Subcutaneous abdominal adipose tissue (tissue), 5 donors: ENCODE measurements at regions not wholly inside any gene's neighbourhood (a gene's known extent, or its start where the extent isn't known, plus 50 kb on each side); places are given as distances from the start of the nearest gene placed in this dataset.

Source experiments
- H3K27ac ChIP-seq: one replicate; pipeline ENCODE4 v1.7.0; 2013; ENCODE audit warnings: low read depth, mild to moderate bottlenecking, inconsistent platforms, low read length, moderate library complexity
- H3K27me3 ChIP-seq, 5 donors: one replicate each; pipeline ENCODE4 v1.7.0; 2013; ENCODE audit warnings: low read length in 5 of 5, inconsistent platforms in 1 of 5; ENCODE audit not compliant: control insufficient read depth in 5 of 5, insufficient read depth in 4 of 5
- H3K36me3 ChIP-seq, 5 donors: one replicate each; pipeline ENCODE4 v1.7.0; 2013; ENCODE audit warnings: low read length in 5 of 5; ENCODE audit not compliant: control insufficient read depth in 5 of 5, insufficient read depth in 5 of 5
- H3K4me1 ChIP-seq, 5 donors: one replicate each; pipeline ENCODE4 v1.7.0; 2013; ENCODE audit warnings: low read length in 5 of 5, mild to moderate bottlenecking in 3 of 5, moderate library complexity in 1 of 5; ENCODE audit not compliant: control insufficient read depth in 5 of 5, insufficient read depth in 5 of 5
- H3K4me3 ChIP-seq, 5 donors: one replicate each; pipeline ENCODE4 v1.7.0; 2013; ENCODE audit warnings: low read length in 5 of 5, low read depth in 1 of 5
- H3K9ac ChIP-seq, 5 donors: one replicate each; pipeline ENCODE4 v1.7.0; 2013; ENCODE audit warnings: low read length in 5 of 5, mild to moderate bottlenecking in 4 of 5, moderate library complexity in 3 of 5
- H3K9me3 ChIP-seq, 5 donors: one replicate each; pipeline ENCODE4 v1.7.0; 2013; ENCODE audit warnings: low read length in 5 of 5; ENCODE audit not compliant: control insufficient read depth in 5 of 5
- donor health status: healthy.
- donor health status: healthy.
- donor health status: healthy.
- donor health status: healthy.
- donor health status: healthy.

GRCh38 chr13:58134012-58134411 is 502.5 kb downstream of the PCDH17 start:
- no peak overlapping the region for H3K9ac ChIP-seq
- H3K4me3 ChIP-seq: no peak overlapping the region
- H3K27ac ChIP-seq: no peak overlapping the region
- no peaks in the 10 kb centered on the region for H3K36me3 ChIP-seq
- H3K27me3 ChIP-seq: no peaks in the 10 kb centered on the region
- H3K9me3 ChIP-seq: peaks cover 0 to 16% (median 11%) of the 10 kb centered on the region in 5 donors
- no peaks in the 10 kb centered on the region for H3K4me1 ChIP-seq

DNA sequence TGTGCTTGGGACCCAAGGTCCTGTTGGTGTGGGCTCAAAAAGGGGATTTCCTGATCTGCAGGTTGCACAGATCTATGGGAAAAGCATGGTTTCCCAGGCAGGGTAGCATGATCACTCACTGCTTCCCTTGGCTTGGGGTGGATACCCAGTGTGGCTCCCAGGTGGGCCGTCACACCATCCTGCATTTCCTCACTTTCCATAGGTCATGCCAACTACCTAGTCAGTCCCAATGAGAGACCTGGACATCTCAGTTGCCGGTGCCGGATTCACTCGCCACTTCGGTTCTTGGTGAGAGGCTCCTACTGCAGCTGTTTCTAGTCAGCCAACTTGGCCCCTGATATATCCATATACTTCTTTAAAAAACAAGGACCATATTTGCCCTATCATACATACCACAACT is 503.0 kb downstream of the PCDH17 start:
- H3K27ac ChIP-seq: no peak overlapping the region
- no peaks in the 10 kb centered on the region for H3K4me1 ChIP-seq

DNA sequence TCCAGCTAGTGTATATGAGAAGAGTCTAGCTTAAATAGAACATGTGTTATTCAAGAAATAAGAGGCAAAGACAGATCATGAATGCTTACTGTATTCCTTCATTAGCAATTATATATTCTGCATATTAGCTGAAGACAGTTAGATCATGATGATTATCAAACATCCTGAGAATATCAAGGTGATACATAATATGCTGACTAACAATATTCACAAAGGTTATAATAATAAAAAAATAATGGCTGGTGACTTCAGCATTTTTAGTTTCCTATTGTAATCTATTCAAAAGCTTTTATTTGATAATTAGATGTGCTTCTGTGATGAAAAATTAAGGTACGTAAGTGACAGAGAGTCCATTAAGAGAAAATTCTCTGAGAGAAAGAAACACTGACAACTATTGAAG is 511.4 kb downstream of the PCDH17 start:
- no peaks in the 10 kb centered on the region for H3K27me3 ChIP-seq
- H3K27ac ChIP-seq: no peak overlapping the region
- H3K4me1 ChIP-seq: no peaks in the 10 kb centered on the region
- no peak overlapping the region for H3K9ac ChIP-seq
- H3K36me3 ChIP-seq: no peaks in the 10 kb centered on the region
- H3K9me3 ChIP-seq: peaks cover 0 to 3% (median 0%) of the 10 kb centered on the region in 5 donors
- no peak overlapping the region for H3K4me3 ChIP-seq

More for the DNA sequence above, 503.0 kb downstream of the PCDH17 start:
- Histone ChIP-seq H3K27me3 (no peaks in the 10 kb centered on the region), H3K9ac (no peak overlapping the region), H3K4me3 (no peak overlapping the region), H3K9me3 (peaks cover 0 to 16% (median 11%) of the 10 kb centered on the region in 5 donors), H3K36me3 (no peaks in the 10 kb centered on the region)

GRCh38 chr13:58144616-58145015 is 513.1 kb downstream of the PCDH17 start:
- Histone ChIP-seq H3K9me3 (peaks cover 0 to 3% (median 0%) of the 10 kb centered on the region in 5 donors), H3K27me3 (no peaks in the 10 kb centered on the region), H3K9ac (no peak overlapping the region), H3K4me3 (no peak overlapping the region), H3K27ac (no peak overlapping the region), H3K4me1 (no peaks in the 10 kb centered on the region), H3K36me3 (no peaks in the 10 kb centered on the region)

DNA sequence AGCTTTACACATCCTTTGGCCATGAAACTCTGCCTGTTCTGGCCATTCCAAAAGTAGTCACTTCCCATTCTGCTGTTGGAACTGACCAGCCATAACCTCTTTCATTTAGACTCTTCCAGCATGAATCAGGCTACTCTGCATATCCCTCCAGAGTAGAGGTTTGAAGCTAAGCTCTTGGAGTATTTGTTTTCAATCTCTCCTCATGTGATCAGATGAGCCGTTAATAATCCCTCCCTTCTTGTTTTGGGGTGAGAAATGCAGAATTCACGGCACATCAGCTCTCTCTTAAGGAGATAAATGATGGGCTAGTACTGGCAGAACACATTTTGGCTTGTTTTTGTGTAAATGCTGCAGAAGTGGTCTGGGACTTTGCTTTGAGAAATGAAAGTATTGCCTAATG is 519.9 kb downstream of the PCDH17 start:
- H3K27ac ChIP-seq: no peak overlapping the region
- no peaks in the 10 kb centered on the region for H3K9me3 ChIP-seq
- H3K36me3 ChIP-seq: no peaks in the 10 kb centered on the region
- H3K27me3 ChIP-seq: no peaks in the 10 kb centered on the region
- H3K4me3 ChIP-seq: no peak overlapping the region
- peaks cover 0 to 10% (median 0%) of the 10 kb centered on the region in 5 donors for H3K4me1 ChIP-seq
- no peak overlapping the region for H3K9ac ChIP-seq

DNA sequence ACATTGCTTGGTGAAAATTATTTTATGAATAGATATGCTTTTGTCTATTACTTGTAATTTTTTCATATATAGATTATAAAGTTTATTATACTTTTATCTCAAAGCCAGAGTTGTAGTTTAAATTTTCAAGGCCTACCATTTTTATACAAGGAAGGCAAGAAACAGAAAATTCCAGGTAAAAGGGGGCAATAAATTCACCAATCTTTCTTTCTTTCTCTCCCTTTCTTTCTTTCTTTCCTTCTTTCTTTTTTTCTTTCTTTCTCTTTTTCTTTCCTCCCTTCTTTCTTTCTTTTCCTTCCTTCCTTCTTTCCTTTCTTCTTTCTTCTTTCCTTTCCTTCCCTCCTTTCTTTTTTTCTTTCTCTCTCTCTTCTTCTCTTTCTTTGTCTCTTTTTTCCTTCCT is 529.4 kb downstream of the PCDH17 start:
- Histone ChIP-seq H3K27ac (no peak overlapping the region), H3K36me3 (no peaks in the 10 kb centered on the region), H3K9ac (no peak overlapping the region), H3K4me3 (no peak overlapping the region), H3K9me3 (no peaks in the 10 kb centered on the region), H3K27me3 (no peaks in the 10 kb centered on the region), H3K4me1 (no peaks in the 10 kb centered on the region)

DNA sequence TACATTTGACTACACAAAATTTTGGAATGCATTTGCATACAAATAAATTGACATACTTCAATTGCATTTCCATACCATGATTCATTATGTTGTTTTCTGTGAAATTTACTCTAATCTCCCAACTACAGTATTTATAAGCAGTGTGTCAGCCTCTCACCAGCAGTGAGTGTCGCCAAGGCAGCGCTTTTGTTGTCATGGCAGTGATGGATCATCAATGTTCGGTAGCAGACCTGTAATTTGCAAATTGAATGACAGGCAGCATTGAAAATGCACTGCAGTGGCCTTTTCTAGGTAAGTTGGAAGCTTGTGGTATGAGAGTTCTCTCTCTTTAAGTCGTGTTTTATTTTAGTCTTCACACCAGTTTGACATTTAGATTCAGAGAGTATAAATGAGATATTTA is 534.1 kb downstream of the PCDH17 start:
- no peaks in the 10 kb centered on the region for H3K36me3 ChIP-seq
- no peak overlapping the region for H3K27ac ChIP-seq
- no peaks in the 10 kb centered on the region for H3K27me3 ChIP-seq
- no peak overlapping the region for H3K9ac ChIP-seq
- no peaks in the 10 kb centered on the region for H3K9me3 ChIP-seq
- no peaks in the 10 kb centered on the region for H3K4me1 ChIP-seq
- no peak overlapping the region for H3K4me3 ChIP-seq

GRCh38 chr13:58181111-58181510 is 549.6 kb downstream of the PCDH17 start:
- H3K27ac ChIP-seq: no peak overlapping the region
- H3K4me1 ChIP-seq: no peaks in the 10 kb centered on the region
- peaks cover 0 to 4% (median 4%) of the 10 kb centered on the region in 5 donors for H3K9me3 ChIP-seq
- no peaks in the 10 kb centered on the region for H3K27me3 ChIP-seq
- H3K4me3 ChIP-seq: no peak overlapping the region
- H3K9ac ChIP-seq: no peak overlapping the region
- H3K36me3 ChIP-seq: no peaks in the 10 kb centered on the region

DNA sequence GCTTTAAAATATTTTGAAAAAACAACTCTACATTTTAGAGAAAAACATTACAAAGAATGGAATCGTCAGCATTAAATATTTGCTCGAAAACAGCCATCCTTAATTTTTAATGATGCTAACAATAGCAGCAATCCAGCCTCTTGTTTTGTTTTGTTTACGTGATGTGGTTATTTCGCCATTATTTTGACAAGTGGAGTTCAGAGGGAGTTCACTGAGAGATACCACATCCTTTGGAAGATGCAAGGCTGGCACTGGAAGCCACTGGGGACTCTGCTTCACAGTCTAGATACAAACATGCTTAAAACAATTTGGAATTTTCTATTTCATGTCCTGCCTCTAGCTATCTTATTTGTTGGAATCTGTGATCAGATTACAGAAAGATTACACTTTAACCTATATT is 556.3 kb downstream of the PCDH17 start:
- Histone ChIP-seq H3K9me3 (no peaks in the 10 kb centered on the region), H3K27ac (no peak overlapping the region), H3K36me3 (no peaks in the 10 kb centered on the region), H3K4me1 (no peaks in the 10 kb centered on the region), H3K9ac (no peak overlapping the region), H3K4me3 (no peak overlapping the region), H3K27me3 (no peaks in the 10 kb centered on the region)

- Histone ChIP-seq H3K36me3 (no peaks in the 10 kb centered on the region), H3K27me3 (no peaks in the 10 kb centered on the region), H3K4me1 (no peaks in the 10 kb centered on the region), H3K9ac (no peak overlapping the region), H3K9me3 (no peaks in the 10 kb centered on the region), H3K27ac (no peak overlapping the region), H3K4me3 (no peak overlapping the region)
These were observed 559.0 kb downstream of the PCDH17 start for GRCh38 chr13:58190577-58190976.

DNA sequence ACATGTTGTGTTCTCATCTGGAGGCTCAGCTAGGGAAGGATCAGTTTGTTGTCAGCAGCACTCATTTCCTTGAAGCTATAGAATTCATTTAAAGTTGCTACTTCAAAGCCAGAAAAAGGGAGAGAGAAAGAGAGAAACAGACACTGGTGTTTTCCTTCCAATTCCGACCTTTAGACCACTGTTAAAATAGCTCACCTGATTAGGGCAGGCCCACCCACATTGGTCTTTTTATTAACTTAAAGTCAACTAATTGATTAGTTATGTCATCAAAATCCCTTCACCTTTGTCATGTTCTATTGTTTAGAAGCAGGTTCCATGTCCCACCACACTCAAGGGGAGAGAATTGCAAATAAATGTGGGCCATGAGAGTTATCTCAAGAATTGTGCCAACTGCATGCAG is 560.2 kb downstream of the PCDH17 start:
- H3K27me3 ChIP-seq: no peaks in the 10 kb centered on the region
- H3K27ac ChIP-seq: no peak overlapping the region
- no peaks in the 10 kb centered on the region for H3K36me3 ChIP-seq
- H3K4me1 ChIP-seq: no peaks in the 10 kb centered on the region
- H3K9ac ChIP-seq: no peak overlapping the region
- no peaks in the 10 kb centered on the region for H3K9me3 ChIP-seq
- H3K4me3 ChIP-seq: no peak overlapping the region
